GDM1 (cell line): ENCODE measurements at regions not wholly inside any gene's neighbourhood (a gene's known extent, or its start where the extent isn't known, plus 50 kb on each side); places are given as distances from the start of the nearest gene placed in this dataset.
"Not testable (repeated sequence)": the region's sequence is repeated elsewhere in the genome, so short reads cannot be mapped to it uniquely, and the experiment has no call there.

Source experiments
- DNase-seq: peaks from one replicate; lab custom pipeline; 2025; lab: John Stamatoyannopoulos, UW

- DNase-seq: no peak
Observed at GRCh38 chr12:4191642-4192041, 81.9 kb upstream of the CCND2 start.

DNA sequence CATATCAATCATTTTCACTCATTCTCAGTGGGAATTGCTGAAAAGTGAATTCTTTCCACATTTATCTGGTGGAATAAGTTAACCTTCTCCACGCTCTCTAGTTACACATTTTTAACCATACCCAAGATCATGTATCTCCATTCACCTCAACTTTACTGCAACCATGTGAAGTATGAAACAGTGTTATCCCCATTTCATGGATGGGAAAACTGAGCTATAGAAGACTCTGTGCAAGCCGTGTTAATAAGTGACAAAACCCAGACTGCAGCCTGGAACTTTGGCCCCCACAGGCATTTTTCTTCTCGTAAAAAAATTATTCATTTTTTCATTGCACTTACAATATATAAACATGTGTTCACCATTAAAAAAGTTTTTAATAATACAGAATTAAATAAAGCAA is 82.4 kb upstream of the CCND2 start:
- no peak for DNase-seq

- no peak for DNase-seq
Observed at GRCh38 chr12:4190366-4191063, 83.0 kb upstream of the CCND2 start.

DNA sequence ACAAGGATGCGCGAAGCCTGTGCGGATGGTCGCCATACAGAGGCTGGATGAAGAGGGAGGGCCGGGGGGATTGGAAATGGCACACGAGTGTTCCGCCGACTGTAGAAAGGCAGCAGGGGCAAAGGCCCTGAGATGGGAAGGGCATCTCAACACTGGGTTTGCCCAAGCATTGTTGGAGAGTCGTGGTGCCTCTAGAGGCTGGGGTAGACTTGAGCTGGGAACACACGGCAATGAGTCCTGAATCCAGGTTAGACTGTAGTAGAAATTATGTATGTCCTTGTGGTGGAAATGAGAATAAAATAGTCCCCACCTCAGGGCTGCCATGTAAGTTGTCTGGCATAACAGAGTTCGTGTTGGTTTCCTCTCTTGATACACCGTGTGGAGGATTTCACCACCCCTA is 83.8 kb upstream of the CCND2 start:
- no peak for DNase-seq

GRCh38 chr12:4187916-4188315 is 85.6 kb upstream of the CCND2 start:
- DNase-seq: no peak

DNA sequence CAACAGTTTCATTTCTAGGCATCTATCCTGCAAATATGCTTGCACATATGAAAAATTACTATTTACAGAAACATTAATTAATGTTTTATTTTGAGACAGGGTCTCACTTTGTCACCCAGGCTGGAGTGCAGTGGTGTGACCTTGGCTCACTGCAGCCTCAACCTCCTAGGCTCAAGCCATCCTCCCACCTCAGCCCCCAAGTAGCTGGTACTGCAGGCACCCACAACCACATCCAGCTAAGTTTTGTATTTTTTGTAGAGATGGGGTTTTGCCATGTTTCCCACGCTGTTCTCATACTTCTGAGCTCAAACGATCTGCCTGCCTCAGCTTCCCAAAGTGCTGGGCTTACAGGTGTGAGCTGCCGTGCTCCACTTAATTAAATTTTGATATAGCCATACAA is 86.2 kb upstream of the CCND2 start:
- not testable (repeated sequence) for DNase-seq

- no peak for DNase-seq
Observed at GRCh38 chr12:4178424-4179170, 95.0 kb upstream of the CCND2 start.

DNA sequence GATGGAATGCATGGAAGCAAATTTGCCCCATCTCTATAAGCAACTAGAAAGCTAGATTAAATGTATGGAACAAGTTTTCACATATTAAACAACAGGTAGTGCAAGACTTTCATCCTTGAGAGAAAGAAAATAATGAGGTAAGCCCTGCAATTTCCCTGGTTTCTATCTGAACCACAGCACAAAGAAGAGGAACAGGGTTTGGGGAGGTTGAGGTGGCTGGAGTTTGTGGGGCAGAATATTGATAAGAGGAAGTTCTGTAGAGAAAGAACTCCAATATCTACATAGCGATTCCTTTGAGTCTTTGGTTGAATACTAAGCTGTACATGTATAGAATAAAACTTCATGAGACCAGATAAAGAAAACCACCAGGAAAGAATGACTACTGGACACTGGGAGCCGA is 96.3 kb upstream of the CCND2 start:
- peak; percentile 31 for DNase-seq

DNA sequence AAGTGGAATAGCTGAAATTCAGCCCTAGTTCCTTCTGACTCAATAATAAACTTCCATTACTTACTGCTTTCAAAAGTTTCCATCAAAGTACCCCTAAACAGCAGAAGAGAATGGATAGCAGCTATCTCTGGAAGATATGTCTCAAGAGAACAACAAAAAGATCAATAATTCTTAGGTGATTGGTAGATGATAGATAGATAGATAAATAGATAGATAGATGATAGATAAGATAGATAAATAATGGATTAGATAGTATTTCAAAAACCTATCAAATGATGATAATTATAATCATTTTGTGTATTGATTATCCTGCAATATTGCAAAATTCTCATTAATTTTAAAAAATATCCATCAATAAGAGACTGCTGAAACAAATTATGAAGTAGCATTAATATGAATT is 97.4 kb upstream of the CCND2 start:
- no peak for DNase-seq

- peak; percentile 37 for DNase-seq
Observed at GRCh38 chr12:4174417-4174816, 99.1 kb upstream of the CCND2 start.

DNA sequence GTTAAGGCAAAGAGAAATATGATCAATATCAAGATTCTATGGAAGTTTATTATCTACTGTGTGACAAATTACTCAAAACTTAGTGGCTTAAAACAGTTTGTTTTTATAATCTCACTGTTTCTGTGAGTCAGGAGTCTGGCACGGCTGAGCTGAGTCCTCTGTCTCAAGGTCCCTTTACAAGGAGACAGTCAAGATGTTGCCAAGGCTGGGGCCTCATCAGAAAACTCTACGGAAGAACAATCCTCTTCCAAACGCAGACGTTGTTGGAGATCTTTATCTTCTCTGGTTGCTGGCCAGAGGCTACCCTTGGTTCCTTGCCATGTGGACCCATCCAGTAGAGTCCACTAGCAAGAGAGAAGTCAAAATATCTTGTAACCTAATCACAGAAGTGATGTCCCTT is 100.6 kb upstream of the CCND2 start:
- no peak for DNase-seq

DNA sequence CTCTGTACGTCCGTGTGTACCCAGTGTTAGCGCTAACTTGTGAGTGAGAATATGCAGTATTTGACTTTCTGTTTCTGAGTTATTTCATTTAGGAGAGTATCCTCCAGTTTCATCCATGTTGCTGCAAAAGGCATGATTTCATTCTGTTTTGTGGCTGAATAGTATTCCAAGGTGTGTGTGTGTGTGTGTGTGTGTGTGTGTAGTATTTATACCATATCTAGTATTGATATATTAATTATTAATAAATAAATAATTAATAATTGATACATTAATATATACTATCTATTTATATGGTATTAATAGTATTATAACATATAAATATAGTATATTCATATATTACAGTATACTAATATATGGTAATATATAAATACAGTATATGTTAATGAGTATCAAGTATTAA is 101.8 kb upstream of the CCND2 start:
- no peak for DNase-seq

GRCh38 chr12:4169959-4170358 is 103.6 kb upstream of the CCND2 start:
- DNase-seq: no peak

DNA sequence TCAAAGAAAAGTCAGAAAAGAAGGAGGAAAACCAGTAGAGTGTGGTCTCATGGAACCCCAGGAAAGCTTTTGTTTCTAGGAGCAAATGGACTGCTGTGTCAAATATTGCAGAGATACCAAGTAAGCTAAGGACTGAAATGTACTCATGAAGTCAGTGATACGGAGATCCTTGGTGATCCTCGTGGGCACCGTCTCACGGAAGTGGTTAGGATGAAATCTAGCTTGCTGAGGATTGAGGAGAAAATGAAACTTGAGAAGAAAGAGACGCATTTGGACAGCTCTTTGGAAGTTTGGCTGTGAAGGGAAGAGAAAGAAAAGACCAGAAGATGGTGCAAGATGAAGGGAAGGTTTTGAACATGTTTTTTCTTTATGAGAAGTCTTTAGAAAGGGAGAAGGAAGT is 104.0 kb upstream of the CCND2 start:
- DNase-seq: no peak

- no peak for DNase-seq
Observed at GRCh38 chr12:4168036-4168435, 105.5 kb upstream of the CCND2 start.

- no peak for DNase-seq
Observed at GRCh38 chr12:4164559-4165558, 108.7 kb upstream of the CCND2 start.

- no peak for DNase-seq
Observed at GRCh38 chr12:4164188-4164558, 109.4 kb upstream of the CCND2 start.

- DNase-seq: no peak
Observed at GRCh38 chr12:4161718-4162117, 111.8 kb upstream of the CCND2 start.

DNA sequence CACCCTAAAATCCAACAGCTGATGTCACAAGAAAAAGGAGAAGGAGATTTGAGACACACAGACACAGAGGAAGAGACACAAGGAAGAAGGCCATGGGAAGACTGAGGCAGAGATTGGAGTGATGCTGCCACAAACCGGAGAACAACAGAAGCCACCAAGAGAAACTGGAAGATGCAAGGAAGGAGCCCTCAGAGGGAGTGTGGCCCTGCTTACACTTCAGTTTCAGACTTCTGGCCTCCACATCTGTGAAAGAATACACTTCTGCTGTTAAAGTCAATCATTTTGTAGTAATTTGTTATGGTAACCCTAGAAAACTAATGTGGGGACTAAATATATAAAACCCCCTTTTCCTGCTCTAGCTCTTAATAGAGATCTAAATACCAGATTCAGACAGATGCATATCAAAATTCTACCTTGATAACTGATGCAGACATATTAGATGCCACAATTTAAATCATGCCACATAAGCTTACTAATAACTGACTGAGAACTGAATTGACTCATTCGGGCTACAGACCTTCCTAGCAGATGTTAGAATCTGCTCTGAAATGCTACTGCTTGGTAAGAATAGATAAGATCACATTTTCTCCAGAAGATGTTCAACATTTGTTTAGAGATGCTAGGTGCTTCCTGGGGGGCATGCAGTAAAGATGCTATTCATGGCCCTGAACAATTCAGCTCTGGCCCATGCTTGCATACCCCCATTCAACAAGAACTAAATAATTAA is 113.1 kb upstream of the CCND2 start:
- no peak for DNase-seq

GRCh38 chr12:4159851-4160250 is 113.7 kb upstream of the CCND2 start:
- no peak for DNase-seq

DNA sequence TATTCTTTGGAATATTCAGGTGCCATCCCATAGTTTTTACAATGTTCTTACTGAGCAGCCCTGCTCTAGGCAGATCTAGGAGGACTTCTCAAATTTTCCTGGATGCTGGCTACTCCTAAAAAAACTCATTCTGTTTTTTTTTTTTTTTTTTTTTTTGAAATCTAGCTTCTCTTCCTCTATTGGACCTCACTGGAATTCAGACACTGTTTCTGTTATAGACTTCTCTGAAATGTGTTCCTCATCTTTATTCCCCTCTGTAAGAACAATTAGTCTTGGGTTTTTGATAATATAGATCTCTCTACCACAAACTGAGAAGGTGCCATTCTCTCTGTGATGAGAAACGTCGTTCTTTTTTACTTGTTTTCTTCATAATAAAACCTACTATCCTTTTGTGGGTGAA is 115.3 kb upstream of the CCND2 start:
- no peak for DNase-seq

GRCh38 chr12:4157122-4157521 is 116.4 kb upstream of the CCND2 start:
- DNase-seq: no peak
